ENCODE measurements at regions not wholly inside any gene's neighbourhood (a gene's known extent, or its start where the extent isn't known, plus 50 kb on each side); places are given as distances from the start of the nearest gene placed in this dataset.

DNA sequence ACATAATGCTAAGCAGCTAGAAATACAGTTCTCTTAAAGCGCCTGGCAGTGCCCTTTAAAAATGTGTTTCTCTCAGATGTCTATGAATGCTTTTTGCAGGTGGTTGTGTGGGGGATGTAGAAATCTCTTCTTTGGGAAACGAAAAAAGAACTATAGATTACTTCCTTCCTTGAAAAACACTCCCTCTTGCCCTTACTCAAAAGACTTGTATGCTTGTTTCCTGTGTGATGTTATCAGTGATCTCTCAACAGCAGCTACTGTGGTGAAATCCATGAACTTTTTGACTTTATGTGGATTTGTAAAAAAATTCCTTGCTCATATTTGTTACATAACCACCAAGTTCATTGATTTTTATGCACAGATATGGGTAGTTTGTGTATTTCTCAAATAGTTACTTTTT is 916.5 kb downstream of the QKI start:
- TF ChIP-seq POLR2A (IDR thresholded peaks at IDR 0.05) = no peak
- TF ChIP-seq, protein P1, sequence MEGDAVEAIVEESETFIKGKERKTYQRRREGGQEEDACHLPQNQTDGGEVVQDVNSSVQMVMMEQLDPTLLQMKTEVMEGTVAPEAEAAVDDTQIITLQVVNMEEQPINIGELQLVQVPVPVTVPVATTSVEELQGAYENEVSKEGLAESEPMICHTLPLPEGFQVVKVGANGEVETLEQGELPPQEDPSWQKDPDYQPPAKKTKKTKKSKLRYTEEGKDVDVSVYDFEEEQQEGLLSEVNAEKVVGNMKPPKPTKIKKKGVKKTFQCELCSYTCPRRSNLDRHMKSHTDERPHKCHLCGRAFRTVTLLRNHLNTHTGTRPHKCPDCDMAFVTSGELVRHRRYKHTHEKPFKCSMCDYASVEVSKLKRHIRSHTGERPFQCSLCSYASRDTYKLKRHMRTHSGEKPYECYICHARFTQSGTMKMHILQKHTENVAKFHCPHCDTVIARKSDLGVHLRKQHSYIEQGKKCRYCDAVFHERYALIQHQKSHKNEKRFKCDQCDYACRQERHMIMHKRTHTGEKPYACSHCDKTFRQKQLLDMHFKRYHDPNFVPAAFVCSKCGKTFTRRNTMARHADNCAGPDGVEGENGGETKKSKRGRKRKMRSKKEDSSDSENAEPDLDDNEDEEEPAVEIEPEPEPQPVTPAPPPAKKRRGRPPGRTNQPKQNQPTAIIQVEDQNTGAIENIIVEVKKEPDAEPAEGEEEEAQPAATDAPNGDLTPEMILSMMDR (IDR thresholded peaks at IDR 0.05) = no peak
- TF ChIP-seq POLR2AphosphoS5 (IDR thresholded peaks at IDR 0.05) = no peak
- no peak for TF ChIP-seq EP300 (IDR thresholded peaks at IDR 0.05)
- ATAC-seq = no peak
- WGBS, 2 donors (ENCODE audit: low coverage in 1 of 2) = 35 to 38% methylated on average over 1 to 2 of the region's 2 CpGs

DNA sequence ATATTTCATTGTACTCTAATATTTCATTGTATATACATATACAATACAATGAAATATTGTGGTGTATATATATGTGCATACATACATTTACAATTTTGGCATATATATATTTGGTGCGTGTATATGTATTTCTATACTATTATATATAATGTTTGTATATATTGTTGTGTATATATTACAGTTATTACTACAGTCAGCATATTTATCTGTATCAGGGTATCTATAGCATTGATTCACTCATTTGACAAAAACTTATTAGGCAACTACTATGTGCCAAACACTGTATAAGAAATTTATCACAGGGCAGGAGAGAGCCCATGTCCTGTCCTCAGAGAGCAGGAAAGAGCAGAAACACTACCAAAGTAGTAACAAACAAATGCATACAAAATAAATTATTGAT is 910.6 kb downstream of the QKI start:
- no peak for ATAC-seq
- H3K27me3 ChIP-seq = no peaks in the 10 kb centered on the region
- TF ChIP-seq EP300 (IDR thresholded peaks at IDR 0.05) (no peak), POLR2A (IDR thresholded peaks at IDR 0.05) (no peak), POLR2AphosphoS5 (IDR thresholded peaks at IDR 0.05) (no peak)
- TF ChIP-seq, protein P1 (IDR thresholded peaks at IDR 0.05) = no peak
- no peaks in the 10 kb centered on the region for H3K9me3 ChIP-seq
- H3K36me3 ChIP-seq = no peaks in the 10 kb centered on the region
- H3K27ac ChIP-seq = no peak overlapping the region
- no peaks in the 10 kb centered on the region for H3K4me1 ChIP-seq
- 94 to 96% methylated on average over 1 of the region's 1 CpG for WGBS, 2 donors (ENCODE audit: low coverage in 1 of 2)
- H3K4me3 ChIP-seq = no peak overlapping the region

More for the DNA sequence above, 916.5 kb downstream of the QKI start:
- no peaks in the 10 kb centered on the region for H3K36me3 ChIP-seq
- H3K4me3 ChIP-seq = no peak overlapping the region
- H3K4me1 ChIP-seq = no peaks in the 10 kb centered on the region
- no peaks in the 10 kb centered on the region for H3K9me3 ChIP-seq
- H3K27ac ChIP-seq = no peak overlapping the region
- H3K27me3 ChIP-seq = no peaks in the 10 kb centered on the region

DNA sequence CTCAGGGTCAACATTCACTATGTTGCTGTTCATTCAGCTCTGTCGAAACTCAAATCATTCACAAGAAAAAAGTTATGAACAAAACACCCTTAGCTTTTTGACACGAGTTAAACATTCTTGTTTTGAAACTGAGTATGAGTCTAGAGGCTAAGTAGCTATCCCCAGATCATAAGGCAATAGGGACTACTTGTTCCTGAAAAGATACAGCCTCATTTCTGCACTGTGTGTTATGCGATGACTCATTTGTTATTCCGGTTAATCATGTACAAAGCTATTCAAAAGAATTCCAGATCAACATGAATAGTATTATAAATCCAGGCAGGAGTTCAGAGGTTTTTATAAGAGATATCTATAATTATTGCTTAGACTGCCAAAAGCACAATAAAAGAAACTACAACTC is 908.0 kb downstream of the QKI start:
- Histone ChIP-seq H3K4me3 (no peak overlapping the region), H3K27me3 (no peaks in the 10 kb centered on the region), H3K4me1 (no peaks in the 10 kb centered on the region), H3K27ac (no peak overlapping the region), H3K36me3 (no peaks in the 10 kb centered on the region), H3K9me3 (no peaks in the 10 kb centered on the region)
- ATAC-seq = peak; percentile 94
- 61 to 67% methylated on average over 2 to 4 of the region's 4 CpGs for WGBS, 2 donors (ENCODE audit: low coverage in 1 of 2)
- TF ChIP-seq EP300 (IDR thresholded peaks at IDR 0.05) (no peak), POLR2AphosphoS5 (IDR thresholded peaks at IDR 0.05) (peak; percentile 53), POLR2A (IDR thresholded peaks at IDR 0.05) (no peak)
- TF ChIP-seq, protein P1 (IDR thresholded peaks at IDR 0.05) = no peak

DNA sequence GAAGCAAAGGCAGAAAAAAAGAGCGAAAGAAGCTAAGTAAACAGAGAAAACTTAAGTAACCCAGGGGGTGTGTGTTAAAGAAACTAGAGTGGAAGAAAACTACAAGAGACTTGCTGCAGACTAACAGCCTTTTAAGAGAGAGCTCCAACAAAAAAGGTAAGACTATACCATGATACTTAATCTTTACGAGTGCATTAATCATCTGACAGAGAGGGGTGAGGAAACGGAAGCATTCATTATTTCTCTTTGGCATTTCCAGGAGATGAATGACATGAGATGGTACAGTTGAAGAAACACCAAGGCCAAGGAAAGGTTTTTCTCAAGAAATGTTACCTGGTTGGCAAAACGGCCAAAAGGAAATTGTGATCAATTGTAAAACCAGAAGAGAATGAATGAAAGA is 906.8 kb downstream of the QKI start:
- ATAC-seq = no peak
- no peaks in the 10 kb centered on the region for H3K27me3 ChIP-seq
- TF ChIP-seq, protein P1 (IDR thresholded peaks at IDR 0.05) = no peak
- H3K4me3 ChIP-seq = no peak overlapping the region
- H3K4me1 ChIP-seq = no peaks in the 10 kb centered on the region
- 66 to 85% methylated on average over 4 of the region's 4 CpGs for WGBS, 2 donors (ENCODE audit: low coverage in 1 of 2)
- no peak overlapping the region for H3K27ac ChIP-seq
- H3K36me3 ChIP-seq = no peaks in the 10 kb centered on the region
- H3K9me3 ChIP-seq = no peaks in the 10 kb centered on the region

DNA sequence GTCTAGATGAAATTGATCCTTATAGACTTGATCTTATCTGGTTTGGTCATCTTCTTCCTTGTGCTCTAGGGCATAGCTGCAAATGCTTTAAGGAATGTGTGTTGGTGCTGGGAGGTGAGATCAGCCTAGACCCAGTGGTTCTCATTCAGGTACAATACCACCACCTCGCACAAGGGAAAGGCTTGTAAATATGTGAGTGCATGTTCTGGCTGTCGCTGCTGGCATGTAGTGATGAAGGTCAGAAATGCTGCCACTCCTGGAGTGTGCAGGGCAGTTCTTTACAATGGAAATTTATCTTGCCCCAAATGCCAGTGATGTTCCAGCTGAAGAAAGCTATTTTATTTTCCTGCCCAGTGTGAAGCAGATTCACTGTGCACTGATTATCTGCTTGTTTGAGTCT is 900.9 kb downstream of the QKI start:
- no peak for ATAC-seq
- Histone ChIP-seq H3K27ac (no peak overlapping the region), H3K4me1 (no peaks in the 10 kb centered on the region), H3K27me3 (no peaks in the 10 kb centered on the region), H3K9me3 (peaks cover 0 to under 1% (median 0%) of the 10 kb centered on the region in 3 donors), H3K36me3 (no peaks in the 10 kb centered on the region), H3K4me3 (no peak overlapping the region)
- WGBS, 2 donors (ENCODE audit: low coverage in 1 of 2) = 83 to 100% methylated on average over 1 to 2 of the region's 2 CpGs
- TF ChIP-seq POLR2A (IDR thresholded peaks at IDR 0.05) (no peak), POLR2AphosphoS5 (IDR thresholded peaks at IDR 0.05) (no peak), EP300 (IDR thresholded peaks at IDR 0.05) (no peak)
- TF ChIP-seq, protein P1 (IDR thresholded peaks at IDR 0.05) = no peak
